Lung (tissue), 11 donors: ENCODE measurements at regions not wholly inside any gene's neighbourhood (a gene's known extent, or its start where the extent isn't known, plus 50 kb on each side); places are given as distances from the start of the nearest gene placed in this dataset.

Experiments used
- ATAC-seq: fragments of 200-7000 bp; cut with Tn5 transposase; one replicate; pipeline ENCODE4 v1.9.1; 2020; ENCODE audit warnings: moderate number of reproducible peaks; ENCODE audit not compliant: insufficient read depth, low FRiP score
- DNase-seq, 3 donors: peaks; one replicate each; pipeline ENCODE4 v3.0.0-alpha.2; 2013 to 2017
- H3K27ac ChIP-seq, 2 donors: one replicate each; pipeline ENCODE4 v1.5.1; 2013; ENCODE audit warnings: mild to moderate bottlenecking in 2 of 2, moderate library complexity in 2 of 2, control low read depth in 1 of 2, inconsistent platforms in 1 of 2, low read depth in 1 of 2, low read length in 1 of 2
- H3K27me3 ChIP-seq, 3 donors: one replicate each; pipeline ENCODE4 v1.5.1; 2013; ENCODE audit warnings: low read length in 2 of 3; ENCODE audit not compliant: control insufficient read depth in 3 of 3, insufficient read depth in 3 of 3
- H3K36me3 ChIP-seq, 4 donors: one replicate each; pipeline ENCODE4 v1.5.1; 2013; ENCODE audit warnings: low read length in 4 of 4, mild to moderate bottlenecking in 1 of 4, moderate library complexity in 1 of 4; ENCODE audit not compliant: control insufficient read depth in 4 of 4, insufficient read depth in 4 of 4
- H3K4me1 ChIP-seq, 5 donors: one replicate each; pipeline ENCODE4 v1.5.1; 2013; ENCODE audit warnings: low read length in 5 of 5, mild to moderate bottlenecking in 2 of 5, moderate library complexity in 1 of 5; ENCODE audit not compliant: control insufficient read depth in 5 of 5, insufficient read depth in 5 of 5
- H3K4me3 ChIP-seq: one replicate; pipeline ENCODE4 v1.5.1; 2013; ENCODE audit warnings: mild to moderate bottlenecking, control low read depth, moderate library complexity
- H3K9ac ChIP-seq, 2 donors: one replicate each; pipeline ENCODE4 v1.5.1; 2013; ENCODE audit warnings: low read length in 2 of 2, control low read depth in 1 of 2; ENCODE audit not compliant: insufficient read depth in 1 of 2
- H3K9me3 ChIP-seq, 4 donors: one replicate each; pipeline ENCODE4 v1.5.1; 2013; ENCODE audit warnings: low read length in 3 of 4, mild to moderate bottlenecking in 1 of 4, moderate library complexity in 1 of 4; ENCODE audit not compliant: control insufficient read depth in 4 of 4, insufficient read depth in 3 of 4
- CTCF ChIP-seq: IDR thresholded peaks from 2 replicates; pipeline ENCODE4 v1.5.1; 2012; ENCODE audit warnings: mild to moderate bottlenecking; ENCODE audit errors: control extremely low read depth, extremely low read depth
- WGBS, 2 donors: extraction: QIAGEN DNeasy Blood & Tissue Kit; methylation state at CpG; one replicate each; pipeline ENCODE4 v1.1.7; 2013; 5-methylcytosine and 5-hydroxymethylcytosine counted together
- donor health status: control.
- donor health status: control.
- donor health status: Bipolar disorder and iron deficiency.
- donor health status: healthy.
- donor health status: DM: yes; HTN: yes; CAD: no.

DNA sequence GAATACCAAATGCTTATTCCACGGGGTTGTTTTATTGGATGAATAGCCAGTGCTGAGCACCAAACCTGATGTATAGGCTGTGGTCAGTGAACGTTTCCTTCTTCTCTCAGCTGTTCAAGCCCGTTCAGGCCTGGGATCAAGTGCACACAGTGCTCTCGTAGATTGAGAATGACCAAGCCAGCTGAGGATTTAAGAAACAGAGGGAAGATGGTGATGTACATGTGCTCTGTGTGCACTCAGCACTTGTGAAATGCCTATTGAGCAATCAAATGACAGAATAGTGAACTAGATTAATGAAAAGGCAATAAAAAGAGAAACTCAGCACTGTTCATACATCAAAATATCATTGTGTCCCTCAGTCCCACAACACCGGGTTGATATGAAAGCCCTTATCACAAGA lies 302.5 kb downstream of the BMPER start:
- H3K9me3 ChIP-seq, result peaks cover 0 to 4% (median 0%) of the 10 kb centered on the region in 4 donors
- H3K4me1 ChIP-seq, result peaks cover 0 to 10% (median 0%) of the 10 kb centered on the region in 5 donors
- DNase-seq (no peak), ATAC-seq (no peak)
- TF ChIP-seq CTCF, result no peak
- H3K27ac ChIP-seq, result no peak overlapping the region
- H3K9ac ChIP-seq, result no peak overlapping the region
- no peaks in the 10 kb centered on the region for H3K27me3 ChIP-seq
- no peaks in the 10 kb centered on the region for H3K36me3 ChIP-seq
- 87 to 92% methylated on average over 5 of the region's 5 CpGs for WGBS, 2 donors
- H3K4me3 ChIP-seq, result no peak overlapping the region

GRCh38 chr7:34208878-34209621 lies 303.7 kb downstream of the BMPER start:
- no peak for TF ChIP-seq CTCF
- ATAC-seq, result no peak
- Histone ChIP-seq H3K36me3 (no peaks in the 10 kb centered on the region), H3K4me3 (no peak overlapping the region), H3K27ac (no peak overlapping the region), H3K4me1 (peaks cover 0 to 10% (median 0%) of the 10 kb centered on the region in 5 donors), H3K27me3 (no peaks in the 10 kb centered on the region), H3K9me3 (peaks cover 0 to 4% (median 0%) of the 10 kb centered on the region in 4 donors), H3K9ac (no peak overlapping the region)
- WGBS, 2 donors, result 78 to 85% methylated on average over 5 of the region's 5 CpGs
- DNase-seq, result peak in 1 of 3 donors; percentile 37

DNA sequence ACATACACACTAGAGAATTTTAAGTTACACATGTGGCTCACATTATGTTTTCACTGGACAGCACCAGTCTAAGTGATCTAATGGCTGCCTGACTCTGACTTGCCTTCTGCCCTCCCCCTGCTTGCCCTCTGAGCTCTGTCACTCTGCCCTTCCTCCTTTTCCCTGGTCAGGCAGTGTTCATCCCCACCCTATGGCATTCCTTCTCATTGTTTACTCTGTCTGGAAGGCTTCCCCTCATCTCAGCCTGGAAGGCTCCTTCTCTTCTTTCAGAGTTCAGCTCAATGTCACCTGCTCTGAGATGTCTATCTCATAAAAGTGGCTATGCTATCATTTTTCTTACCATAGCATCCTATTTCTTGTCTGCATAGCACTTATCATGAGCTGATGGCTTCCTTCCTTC lies 305.7 kb downstream of the BMPER start:
- Histone ChIP-seq H3K4me1 (peaks cover 0 to 10% (median 0%) of the 10 kb centered on the region in 5 donors), H3K36me3 (no peaks in the 10 kb centered on the region), H3K9ac (no peak overlapping the region), H3K4me3 (no peak overlapping the region), H3K27me3 (no peaks in the 10 kb centered on the region), H3K27ac (no peak overlapping the region), H3K9me3 (peaks cover 0 to 7% (median 0%) of the 10 kb centered on the region in 4 donors)
- DNase-seq, result no peak
- no peak for ATAC-seq
- no peak for TF ChIP-seq CTCF

GRCh38 chr7:34217972-34218371 lies 312.6 kb downstream of the BMPER start:
- 70 to 78% methylated on average over 1 of the region's 1 CpG for whole genome bisulfite sequencing, 2 donors
- H3K27ac ChIP-seq, result no peak overlapping the region
- H3K9me3 ChIP-seq, result peaks cover 0 to 3% (median 0%) of the 10 kb centered on the region in 4 donors
- TF ChIP-seq CTCF, result no peak
- H3K36me3 ChIP-seq, result no peaks in the 10 kb centered on the region
- no peaks in the 10 kb centered on the region for H3K27me3 ChIP-seq
- DNase-seq, result peak in 1 of 3 donors; percentile 20
- no peak for ATAC-seq
- H3K4me3 ChIP-seq, result no peak overlapping the region
- peaks cover 0 to 11% (median 0%) of the 10 kb centered on the region in 5 donors for H3K4me1 ChIP-seq
- H3K9ac ChIP-seq, result no peak overlapping the region
